Gastrocnemius medialis (tissue), 4 donors: ENCODE measurements at regions not wholly inside any gene's neighbourhood (a gene's known extent, or its start where the extent isn't known, plus 50 kb on each side); places are given as distances from the start of the nearest gene placed in this dataset.

Source experiments
- ATAC-seq, 2 donors: fragments of 150-250 bp; one replicate each; pipeline ENCODE4 v1.9.1; 2016
- DNase-seq, 2 donors: peaks; one replicate each; pipeline ENCODE4 v3.0.0-alpha.2; 2019
- H3K27ac ChIP-seq, 4 donors: fragments of 200-600 bp; sonication (generic); 1 replicate in 1 of 4; 2 replicates in 3 of 4; pipeline ENCODE4 v1.5.1; 2016 to 2018; ENCODE audit warnings: mild to moderate bottlenecking in 2 of 4, moderate library complexity in 1 of 4
- H3K27me3 ChIP-seq, 3 donors: fragments of 200-600 bp; sonication (generic) in 2 of 3; 1 replicate in 1 of 3; 2 replicates in 2 of 3; pipeline versions ENCODE4 v1.5.1 to v1.6.0; 2016 to 2019; ENCODE audit warnings: mild to moderate bottlenecking in 1 of 3, moderate library complexity in 1 of 3
- H3K36me3 ChIP-seq, 2 donors: fragments of 200-600 bp; sonication (generic) in 1 of 2; one replicate each; pipeline ENCODE4 v1.5.1; 2017 to 2018
- H3K4me1 ChIP-seq, 2 donors: fragments of 200-600 bp; sonication (generic) in 1 of 2; one replicate each; pipeline ENCODE4 v1.5.1; 2016 to 2017; ENCODE audit warnings: mild to moderate bottlenecking in 2 of 2
- H3K4me3 ChIP-seq, 4 donors: fragments of 200-600 bp; sonication (generic) in 3 of 4; 1 replicate in 1 of 4; 2 replicates in 3 of 4; pipeline ENCODE4 v1.5.1; 2016 to 2019; ENCODE audit warnings: mild to moderate bottlenecking in 2 of 4
- H3K9me3 ChIP-seq, 3 donors: fragments of 200-600 bp; sonication (generic) in 2 of 3; 1 replicate in 1 of 3; 2 replicates in 2 of 3; pipeline ENCODE4 v1.5.1; 2016 to 2019
- CTCF ChIP-seq, 5 experiments: fragments of 450-650 bp in 3 of 5; fragments of 200-600 bp in 2 of 5; sonication (generic) in 2 of 5; IDR thresholded peaks in 4 of 5; conservative IDR thresholded peaks in 1 of 5; 1 replicate in 4 of 5; 2 replicates in 1 of 5; pipeline ENCODE4 v1.5.1; 2016 to 2019; ENCODE audit warnings: antibody characterized with exemption in 5 of 5, mild to moderate bottlenecking in 3 of 5, moderate library complexity in 3 of 5
- POLR2A ChIP-seq, 2 donors: fragments of 450-650 bp; IDR thresholded peaks; one replicate each; pipeline ENCODE4 v1.6.1; 2017; ENCODE audit warnings: antibody characterized with exemption in 2 of 2, mild to moderate bottlenecking in 2 of 2, moderate library complexity in 2 of 2
- in situ Hi-C, 4 donors: fragments of 200-750 bp; cut with MboI; loops; one replicate each; pipeline versions ENCODE4 v1.15.0 to v1.8.0; 2017; ENCODE audit warnings: low sequenced_read_pairs in 4 of 4
- intact Hi-C: fragments of 100-400 bp; cut with DNase I; formaldehyde crosslinking; loops from one replicate; pipeline ENCODE4 v1.15.1; 2023; ENCODE audit warnings: low total_unique reads

- ATAC-seq: no peak
- in situ Hi-C loops: no loop called here
- no peak overlapping the region for H3K4me3 ChIP-seq
- TF ChIP-seq POLR2A (IDR thresholded peaks at IDR 0.05) (no peak), CTCF (IDR thresholded peaks at IDR 0.05 in 4 of 5, conservative IDR thresholded peaks at IDR 0.05 in 1 of 5) (no peak)
- no peaks in the 10 kb centered on the region for H3K9me3 ChIP-seq
- intact Hi-C loops: no loop called here
- H3K4me1 ChIP-seq: no peaks in the 10 kb centered on the region
- H3K36me3 ChIP-seq: no peaks in the 10 kb centered on the region
- no peaks in the 10 kb centered on the region for H3K27me3 ChIP-seq
- no peak overlapping the region for H3K27ac ChIP-seq
- no peak for DNase-seq
Measured at GRCh38 chr2:175536059-175536458, 354.5 kb upstream of the ATP5MC3 start.

GRCh38 chr2:175535631-175536030 is 354.1 kb upstream of the ATP5MC3 start:
- in situ Hi-C loops: no loop called here
- H3K4me3 ChIP-seq: no peak overlapping the region
- H3K4me1 ChIP-seq: no peaks in the 10 kb centered on the region
- TF ChIP-seq CTCF (IDR thresholded peaks at IDR 0.05 in 4 of 5, conservative IDR thresholded peaks at IDR 0.05 in 1 of 5): no peak
- TF ChIP-seq POLR2A (IDR thresholded peaks at IDR 0.05): no peak
- no peaks in the 10 kb centered on the region for H3K9me3 ChIP-seq
- H3K36me3 ChIP-seq: no peaks in the 10 kb centered on the region
- no peak for DNase-seq
- intact Hi-C loops: no loop called here
- H3K27ac ChIP-seq: no peak overlapping the region
- H3K27me3 ChIP-seq: no peaks in the 10 kb centered on the region
- ATAC-seq: no peak

GRCh38 chr2:175525975-175526374 is 344.5 kb upstream of the ATP5MC3 start:
- intact Hi-C loops: no loop called here
- no peak for ATAC-seq
- in situ Hi-C loops: no loop called here

GRCh38 chr2:175523001-175523400 is 341.5 kb upstream of the ATP5MC3 start:
- in situ Hi-C loops (no loop called here), intact Hi-C loops (no loop called here)
- Histone ChIP-seq H3K9me3 (no peaks in the 10 kb centered on the region), H3K4me1 (no peaks in the 10 kb centered on the region), H3K36me3 (no peaks in the 10 kb centered on the region), H3K27ac (no peak overlapping the region), H3K27me3 (no peaks in the 10 kb centered on the region), H3K4me3 (no peak overlapping the region)
- ATAC-seq (no peak), DNase-seq (no peak)
- no peak for TF ChIP-seq CTCF (IDR thresholded peaks at IDR 0.05 in 4 of 5, conservative IDR thresholded peaks at IDR 0.05 in 1 of 5)
- TF ChIP-seq POLR2A (IDR thresholded peaks at IDR 0.05): no peak

More at GRCh38 chr2:175525975-175526374, 344.5 kb upstream of the ATP5MC3 start:
- no peak overlapping the region for H3K27ac ChIP-seq
- no peaks in the 10 kb centered on the region for H3K9me3 ChIP-seq
- TF ChIP-seq CTCF (IDR thresholded peaks at IDR 0.05 in 4 of 5, conservative IDR thresholded peaks at IDR 0.05 in 1 of 5) (no peak), POLR2A (IDR thresholded peaks at IDR 0.05) (no peak)
- no peaks in the 10 kb centered on the region for H3K4me1 ChIP-seq
- no peaks in the 10 kb centered on the region for H3K27me3 ChIP-seq
- DNase-seq: no peak
- no peaks in the 10 kb centered on the region for H3K36me3 ChIP-seq
- H3K4me3 ChIP-seq: no peak overlapping the region

GRCh38 chr2:175518206-175518605 is 336.7 kb upstream of the ATP5MC3 start:
- intact Hi-C loops (no loop called here), in situ Hi-C loops (no loop called here)

More at GRCh38 chr2:175518206-175518605, 336.7 kb upstream of the ATP5MC3 start:
- Histone ChIP-seq H3K27me3 (no peaks in the 10 kb centered on the region), H3K4me1 (no peaks in the 10 kb centered on the region), H3K4me3 (no peak overlapping the region), H3K27ac (no peak overlapping the region), H3K36me3 (no peaks in the 10 kb centered on the region), H3K9me3 (no peaks in the 10 kb centered on the region)
- DNase-seq (no peak), ATAC-seq (no peak)
- no peak for TF ChIP-seq POLR2A (IDR thresholded peaks at IDR 0.05)
- no peak for TF ChIP-seq CTCF (IDR thresholded peaks at IDR 0.05 in 4 of 5, conservative IDR thresholded peaks at IDR 0.05 in 1 of 5)
